Prostate gland (tissue), 2 donors: ENCODE measurements at regions not wholly inside any gene's neighbourhood (a gene's known extent, or its start where the extent isn't known, plus 50 kb on each side); places are given as distances from the start of the nearest gene placed in this dataset.

ENCODE experiments used
- DNase-seq: peaks from one replicate; pipeline ENCODE4 v3.0.0-alpha.2; 2019; ENCODE audit warnings: low spot score
- H3K27ac ChIP-seq, 2 donors: fragments of 200-600 bp; sonication (generic); 2 replicates each; pipeline ENCODE4 v1.5.1; 2017 to 2019
- H3K27me3 ChIP-seq: fragments of 200-600 bp; sonication (generic); replicated peaks from 2 replicates; pipeline ENCODE4 v1.5.1; 2019; ENCODE audit not compliant: insufficient read depth
- H3K36me3 ChIP-seq, 2 donors: fragments of 200-600 bp; sonication (generic); 1 replicate in 1 of 2; 2 replicates in 1 of 2; pipeline versions ENCODE4 v1.5.1 to v1.8.1; 2017 to 2019
- H3K4me1 ChIP-seq: fragments of 200-600 bp; sonication (generic); replicated peaks from 2 replicates; pipeline ENCODE4 v1.5.1; 2019
- H3K4me3 ChIP-seq, 2 donors: fragments of 200-600 bp; sonication (generic); 2 replicates each; pipeline ENCODE4 v1.5.1; 2017 to 2019
- H3K9me3 ChIP-seq: fragments of 200-600 bp; sonication (generic); 2 replicates; pipeline ENCODE4 v1.5.1; 2017
- CTCF ChIP-seq, 4 experiments: fragments of 200-600 bp in 2 of 4; fragments of 450-650 bp in 2 of 4; sonication (generic) in 2 of 4; IDR thresholded peaks; 1 replicate in 3 of 4; 2 replicates in 1 of 4; pipeline ENCODE4 v1.5.1; 2016 to 2019; ENCODE audit warnings: antibody characterized with exemption in 4 of 4, mild to moderate bottlenecking in 2 of 4, moderate library complexity in 2 of 4
- POLR2A ChIP-seq: fragments of 450-650 bp; IDR thresholded peaks from one replicate; pipeline ENCODE4 v1.6.1; 2016; ENCODE audit warnings: antibody characterized with exemption, mild to moderate bottlenecking
- POLR2AphosphoS5 ChIP-seq: sonication (generic); formaldehyde crosslinking; IDR thresholded peaks from one replicate; pipeline ENCODE4 v1.6.1; 2017; ENCODE audit warnings: antibody characterized with exemption
- WGBS: methylation state at CpG from one replicate; pipeline ENCODE4 v1.1.5; 2018; 5-methylcytosine and 5-hydroxymethylcytosine counted together
- intact Hi-C: fragments of 100-400 bp; cut with DNase I; formaldehyde crosslinking; loops from one replicate; pipeline ENCODE4 v1.14.2; 2022

- Histone ChIP-seq H3K4me1 (no peaks in the 10 kb centered on the region), H3K4me3 (no peak overlapping the region), H3K9me3 (no peaks in the 10 kb centered on the region), H3K27me3 (peaks cover 5% of the 10 kb centered on the region), H3K27ac (no peak overlapping the region), H3K36me3 (no peaks in the 10 kb centered on the region)
- no peak for DNase-seq
- TF ChIP-seq POLR2A, result no peak
- TF ChIP-seq POLR2AphosphoS5, result no peak
- no peak for TF ChIP-seq CTCF (IDR thresholded peaks at IDR 0.05)
- intact Hi-C loops, result no loop called here
- 88% methylated on average over 26 of the region's 26 CpGs for WGBS
Measured at GRCh38 chr7:1286946-1287645, 54.4 kb downstream of the UNCX start.

DNA sequence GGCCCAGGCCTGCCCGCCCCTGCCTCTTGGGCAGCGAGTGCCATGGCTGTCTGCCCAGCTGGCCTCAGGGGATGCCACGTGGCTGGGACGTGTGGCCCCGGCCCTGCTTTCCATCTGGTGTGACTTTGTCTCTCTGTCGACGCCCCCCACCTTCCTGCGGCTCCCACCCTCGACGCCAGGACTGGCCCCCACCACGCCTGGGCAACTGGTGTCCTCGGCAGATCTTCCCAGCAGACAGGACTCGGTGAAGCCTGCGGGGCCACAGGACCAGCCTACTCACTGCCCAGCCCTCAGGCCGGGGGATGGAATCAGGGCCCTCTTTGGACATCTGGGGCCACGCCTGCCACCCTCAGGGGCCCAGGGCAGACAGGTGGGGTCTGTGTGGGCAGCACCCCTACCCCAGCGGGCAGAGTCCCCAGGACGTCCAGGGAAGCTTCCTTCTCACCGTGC is 55.1 kb downstream of the UNCX start:
- no peak for DNase-seq
- H3K27me3 ChIP-seq, result peaks cover 6% of the 10 kb centered on the region
- H3K9me3 ChIP-seq, result no peaks in the 10 kb centered on the region
- H3K36me3 ChIP-seq, result no peaks in the 10 kb centered on the region
- no peak for TF ChIP-seq CTCF (IDR thresholded peaks at IDR 0.05)
- no peaks in the 10 kb centered on the region for H3K4me1 ChIP-seq
- intact Hi-C loops, result no loop called here
- WGBS, result 77% methylated on average over 18 of the region's 19 CpGs
- no peak overlapping the region for H3K4me3 ChIP-seq
- no peak overlapping the region for H3K27ac ChIP-seq

DNA sequence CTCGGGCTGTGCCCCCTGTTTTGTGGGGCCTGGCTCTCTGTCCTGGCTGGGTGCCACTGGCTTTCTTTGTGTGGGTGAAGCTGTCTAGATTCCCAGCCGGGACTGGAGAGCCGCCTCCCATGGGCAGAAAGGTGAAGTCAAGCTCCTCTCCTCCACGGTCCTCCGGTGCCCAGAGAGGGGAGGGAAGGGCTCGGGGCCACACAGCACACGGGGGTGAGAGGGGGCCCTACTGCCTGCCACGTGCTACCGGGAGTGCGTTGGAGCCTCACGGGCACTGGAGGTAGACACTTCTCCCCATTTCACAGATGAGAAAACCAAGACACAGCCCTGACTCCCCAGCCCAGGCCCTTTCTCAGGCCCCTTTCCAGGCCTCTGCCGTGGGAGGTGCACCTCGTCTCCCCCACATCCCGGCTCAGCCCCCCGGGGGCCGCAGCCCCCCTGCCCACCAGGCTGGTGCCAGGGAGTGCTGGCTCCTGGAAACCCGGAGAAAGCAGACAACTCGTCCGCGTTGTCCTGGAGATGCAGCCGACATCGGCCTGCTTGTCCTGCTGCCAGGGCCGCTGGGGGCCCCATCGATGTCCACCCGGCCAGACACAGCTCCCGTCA is 55.8 kb downstream of the UNCX start:
- H3K27me3 ChIP-seq, result peaks cover 11% of the 10 kb centered on the region

GRCh38 chr7:1288996-1289551 is 56.4 kb downstream of the UNCX start:
- no peak for DNase-seq
- H3K27me3 ChIP-seq, result peaks cover 11% of the 10 kb centered on the region
- H3K9me3 ChIP-seq, result no peaks in the 10 kb centered on the region
- H3K27ac ChIP-seq, result no peak overlapping the region
- H3K4me3 ChIP-seq, result no peak overlapping the region
- intact Hi-C loops, result no loop called here
- WGBS, result 84% methylated on average over 32 of the region's 32 CpGs
- H3K4me1 ChIP-seq, result no peaks in the 10 kb centered on the region
- no peaks in the 10 kb centered on the region for H3K36me3 ChIP-seq
- no peak for TF ChIP-seq CTCF (IDR thresholded peaks at IDR 0.05)
- TF ChIP-seq POLR2AphosphoS5, result no peak
- no peak for TF ChIP-seq POLR2A

More for the DNA sequence above, 55.8 kb downstream of the UNCX start:
- 83% methylated on average over 26 of the region's 26 CpGs for WGBS
- intact Hi-C loops, result no loop called here
- TF ChIP-seq CTCF (IDR thresholded peaks at IDR 0.05) (no peak), POLR2A (no peak), POLR2AphosphoS5 (no peak)
- H3K4me1 ChIP-seq, result no peaks in the 10 kb centered on the region
- no peaks in the 10 kb centered on the region for H3K36me3 ChIP-seq
- no peaks in the 10 kb centered on the region for H3K9me3 ChIP-seq
- H3K27ac ChIP-seq, result no peak overlapping the region
- no peak overlapping the region for H3K4me3 ChIP-seq
- DNase-seq, result no peak

- WGBS, result 29% methylated on average over 20 of the region's 20 CpGs
- TF ChIP-seq POLR2A, result no peak
- no peak for TF ChIP-seq POLR2AphosphoS5
- TF ChIP-seq CTCF (IDR thresholded peaks at IDR 0.05), result no peak
- no peaks in the 10 kb centered on the region for H3K9me3 ChIP-seq
- DNase-seq, result no peak
- H3K36me3 ChIP-seq, result no peaks in the 10 kb centered on the region
- peaks cover 11% of the 10 kb centered on the region for H3K27me3 ChIP-seq
- no peaks in the 10 kb centered on the region for H3K4me1 ChIP-seq
- H3K27ac ChIP-seq, result no peak overlapping the region
- intact Hi-C loops, result no loop called here
- peak overlapping the region in 1 of 2 donors; percentile 24 for H3K4me3 ChIP-seq
Measured at GRCh38 chr7:1289666-1290025, 57.0 kb downstream of the UNCX start.
